ENCODE measurements at regions not wholly inside any gene's neighbourhood (a gene's known extent, or its start where the extent isn't known, plus 50 kb on each side); places are given as distances from the start of the nearest gene placed in this dataset.
"Not testable (repeated sequence)": the region's sequence is repeated elsewhere in the genome, so short reads cannot be mapped to it uniquely, and the experiment has no call there.

DNA sequence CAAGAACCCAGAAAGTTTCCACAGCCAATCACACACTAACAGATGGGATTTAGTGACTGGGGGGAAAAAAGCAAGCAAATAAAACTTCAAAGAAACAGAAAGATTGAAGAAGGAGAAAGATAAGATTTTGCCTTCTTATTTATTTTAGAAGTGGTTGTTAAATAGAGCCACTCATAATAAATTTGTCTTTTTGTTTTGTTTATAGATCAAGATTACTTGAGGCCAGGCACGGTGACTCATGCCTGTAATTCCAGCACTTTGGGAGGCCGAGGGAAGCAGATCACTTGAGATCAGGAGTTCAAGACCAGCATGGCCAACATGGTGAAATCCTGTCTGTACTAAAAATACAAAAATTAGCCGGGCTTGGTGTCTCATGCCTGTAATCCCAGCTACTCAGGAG, 94.9 kb upstream of the RANBP3L start:
- no peak for DNase-seq
- no peak overlapping the region for H3K27ac Mint-ChIP-seq
- CTCF ChIA-PET = no interaction called here

DNA sequence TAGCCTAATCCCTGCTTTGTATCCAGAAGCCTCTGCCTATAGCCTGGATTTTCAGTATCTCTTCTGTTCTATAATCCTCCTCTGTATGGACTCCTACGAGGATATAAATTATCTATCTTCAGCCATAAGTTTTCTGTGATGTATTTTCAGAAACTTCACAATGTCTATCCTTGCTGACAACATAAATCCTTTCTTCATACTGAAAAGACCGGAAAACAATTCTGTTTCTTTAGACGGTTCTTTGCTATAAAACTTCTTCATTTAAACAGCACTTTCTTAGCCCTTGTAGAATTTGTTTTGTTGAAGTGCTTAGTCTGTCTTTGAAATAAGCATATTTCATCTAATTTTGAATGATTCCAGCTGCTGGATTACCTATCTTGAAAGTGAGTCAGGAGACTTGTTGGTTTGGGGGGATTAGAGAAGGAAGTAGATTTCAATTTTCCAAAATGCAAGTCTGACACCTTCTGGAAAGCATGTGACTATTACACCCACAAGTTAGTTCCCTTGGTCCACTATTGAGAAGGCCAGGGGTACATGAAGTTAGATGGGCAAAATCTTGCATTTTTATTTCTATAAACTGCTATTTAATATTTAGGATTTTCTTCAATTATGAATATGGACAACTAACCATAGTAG, 96.3 kb upstream of the RANBP3L start:
- Mint-ChIP-seq H3K27ac (no peak overlapping the region), H3K36me3 (no peaks in the 10 kb centered on the region), H3K9me3 (no peaks in the 10 kb centered on the region), H3K4me1 (no peaks in the 10 kb centered on the region), H3K4me3 (no peak overlapping the region), H3K27me3 (peaks cover 17% of the 10 kb centered on the region)
- DNase-seq = no peak
- CTCF ChIA-PET = no interaction called here

More for the DNA sequence above, 94.9 kb upstream of the RANBP3L start:
- Mint-ChIP-seq H3K4me1 (no peaks in the 10 kb centered on the region), H3K27me3 (peaks cover 26% of the 10 kb centered on the region), H3K9me3 (no peaks in the 10 kb centered on the region), H3K4me3 (no peak overlapping the region), H3K36me3 (no peaks in the 10 kb centered on the region)

DNA sequence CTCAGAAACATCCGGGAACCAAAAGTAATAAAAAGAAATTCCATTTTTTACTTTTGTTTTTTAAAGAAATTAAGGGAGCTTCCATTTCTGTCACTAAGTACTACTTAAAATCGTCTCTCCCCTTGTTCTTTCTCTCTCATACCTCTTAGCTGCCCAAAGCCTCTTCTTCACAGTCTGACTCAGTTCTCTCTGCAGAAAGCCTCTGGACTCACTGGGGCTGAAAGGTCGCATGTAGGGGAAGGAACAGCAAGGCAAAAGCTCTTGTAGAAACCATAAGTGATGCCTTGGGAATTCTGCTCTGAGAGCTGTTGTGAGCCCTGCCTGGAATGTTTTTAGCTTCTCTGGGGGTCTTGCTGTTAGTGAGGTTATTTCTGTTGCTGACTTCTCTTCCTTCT, 100.8 kb upstream of the RANBP3L start:
- no peak for DNase-seq
- Mint-ChIP-seq H3K27ac (no peak overlapping the region), H3K9me3 (no peaks in the 10 kb centered on the region), H3K4me3 (no peak overlapping the region), H3K4me1 (no peaks in the 10 kb centered on the region), H3K36me3 (no peaks in the 10 kb centered on the region), H3K27me3 (peaks cover 4% of the 10 kb centered on the region)
- CTCF ChIA-PET = interaction anchor here (1.1 to 1.4 kb wide), 2 partner anchors 106 to 323 kb away, joined by 3 to 4 read pairs; no protein-coding TSS in a partner anchor

DNA sequence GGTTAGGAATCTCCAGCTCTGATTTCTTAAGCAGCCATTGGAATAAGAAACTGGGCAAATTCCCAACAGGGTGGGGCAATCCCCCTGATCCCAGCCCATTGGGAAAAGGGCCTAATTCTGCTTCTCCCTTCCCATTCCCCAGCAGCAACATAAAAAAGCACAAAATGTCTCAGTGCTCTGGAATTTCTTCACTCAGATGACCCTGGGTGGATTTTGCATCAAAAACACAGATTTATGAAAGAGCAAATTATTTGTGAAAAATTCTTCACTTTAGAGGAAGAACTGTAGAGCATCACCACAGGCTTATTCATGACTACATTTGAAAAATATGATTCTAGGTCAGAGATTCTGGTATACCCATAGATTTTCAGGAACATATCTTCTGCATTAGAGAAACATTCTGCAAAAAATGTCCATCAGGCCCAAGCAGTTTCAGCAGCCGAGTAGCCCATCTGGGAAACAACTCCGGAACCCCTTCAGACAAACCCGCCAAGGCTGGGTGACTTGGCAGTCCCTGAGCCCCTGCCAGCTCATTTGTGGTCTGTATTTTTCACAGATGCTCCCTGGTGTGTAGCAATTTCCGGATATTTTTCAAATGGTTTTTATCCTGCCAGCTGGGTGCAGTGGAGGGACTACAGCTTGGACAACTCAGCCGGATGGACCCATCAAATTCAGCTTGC, 102.1 kb upstream of the RANBP3L start:
- no peak for DNase-seq
- H3K9me3 Mint-ChIP-seq = no peaks in the 10 kb centered on the region
- H3K27ac Mint-ChIP-seq = no peak overlapping the region
- peaks cover 4% of the 10 kb centered on the region for H3K27me3 Mint-ChIP-seq
- H3K36me3 Mint-ChIP-seq = no peaks in the 10 kb centered on the region
- H3K4me3 Mint-ChIP-seq = no peak overlapping the region
- H3K4me1 Mint-ChIP-seq = no peaks in the 10 kb centered on the region
- CTCF ChIA-PET = interaction anchor here (1.1 to 1.4 kb wide), 2 partner anchors 105 to 324 kb away, joined by 3 to 4 read pairs; no protein-coding TSS in a partner anchor

DNA sequence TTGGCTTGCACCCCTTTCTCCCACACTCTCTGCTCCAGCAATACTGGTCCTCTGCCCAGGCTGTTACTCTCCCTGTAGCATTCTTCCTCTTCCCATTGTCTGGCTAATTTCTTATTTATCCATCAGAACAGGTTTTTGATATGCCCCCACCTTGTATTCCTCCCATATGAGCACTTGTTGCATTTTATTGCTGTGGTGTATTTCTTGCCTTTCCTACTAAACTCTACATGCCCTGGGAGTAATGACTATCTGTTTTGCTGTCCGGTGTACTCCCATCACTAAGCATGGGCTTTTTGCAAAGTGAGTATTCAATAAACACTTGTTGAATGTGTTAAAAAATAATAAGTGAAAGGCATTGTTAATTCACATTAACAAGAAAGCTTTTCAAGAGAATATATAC, 104.3 kb upstream of the RANBP3L start:
- CTCF ChIA-PET = no interaction called here
- Mint-ChIP-seq H3K27ac (no peak overlapping the region), H3K9me3 (no peaks in the 10 kb centered on the region), H3K36me3 (no peaks in the 10 kb centered on the region), H3K4me3 (no peak overlapping the region), H3K27me3 (peaks cover 7% of the 10 kb centered on the region), H3K4me1 (no peaks in the 10 kb centered on the region)
- no peak for DNase-seq

DNA sequence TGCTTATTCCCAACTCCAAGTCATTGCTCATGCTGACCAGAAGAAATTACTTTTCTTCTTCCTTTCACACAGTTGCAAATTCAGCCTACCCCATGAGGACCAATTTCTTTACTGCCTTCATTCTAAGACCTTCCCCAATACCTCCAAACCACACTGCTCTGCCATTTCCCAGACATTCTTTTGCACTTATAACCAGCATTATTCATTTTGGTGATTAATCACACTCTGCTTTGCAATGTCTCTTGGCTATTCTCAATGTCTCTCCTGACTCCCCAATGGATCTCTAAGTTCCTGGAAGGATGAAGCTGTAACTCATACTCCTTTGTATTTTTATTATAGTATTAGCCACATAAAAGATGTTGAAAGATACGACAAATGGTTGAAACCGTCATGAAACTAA, 105.7 kb upstream of the RANBP3L start:
- Mint-ChIP-seq H3K4me3 (no peak overlapping the region), H3K36me3 (no peaks in the 10 kb centered on the region), H3K9me3 (no peaks in the 10 kb centered on the region), H3K4me1 (no peaks in the 10 kb centered on the region), H3K27ac (no peak overlapping the region), H3K27me3 (peaks cover 7% of the 10 kb centered on the region)
- no peak for DNase-seq
- CTCF ChIA-PET = no interaction called here

DNA sequence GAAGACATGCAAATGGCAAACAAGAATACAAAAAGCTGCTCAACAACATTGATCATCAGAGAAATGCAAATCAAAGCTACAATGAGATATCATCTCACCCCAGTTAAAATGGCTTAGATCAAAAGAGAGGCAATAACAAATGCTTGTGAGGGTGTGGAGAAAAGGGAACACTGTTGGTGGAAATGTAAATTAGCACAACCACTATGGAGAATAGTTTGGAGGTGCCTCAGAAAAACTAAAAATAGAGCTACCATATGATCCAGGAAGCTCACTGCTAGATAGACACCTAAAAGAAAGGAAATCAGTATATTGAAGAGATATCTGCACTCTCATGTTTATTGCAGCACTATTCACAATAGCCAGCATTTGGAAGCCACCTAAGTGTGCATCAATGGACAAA, 108.0 kb upstream of the RANBP3L start:
- H3K4me3 Mint-ChIP-seq, H3K27me3 Mint-ChIP-seq, CTCF ChIA-PET, H3K4me1 Mint-ChIP-seq, H3K9me3 Mint-ChIP-seq, H3K36me3 Mint-ChIP-seq, H3K27ac Mint-ChIP-seq, DNase-seq: not testable (repeated sequence)

DNA sequence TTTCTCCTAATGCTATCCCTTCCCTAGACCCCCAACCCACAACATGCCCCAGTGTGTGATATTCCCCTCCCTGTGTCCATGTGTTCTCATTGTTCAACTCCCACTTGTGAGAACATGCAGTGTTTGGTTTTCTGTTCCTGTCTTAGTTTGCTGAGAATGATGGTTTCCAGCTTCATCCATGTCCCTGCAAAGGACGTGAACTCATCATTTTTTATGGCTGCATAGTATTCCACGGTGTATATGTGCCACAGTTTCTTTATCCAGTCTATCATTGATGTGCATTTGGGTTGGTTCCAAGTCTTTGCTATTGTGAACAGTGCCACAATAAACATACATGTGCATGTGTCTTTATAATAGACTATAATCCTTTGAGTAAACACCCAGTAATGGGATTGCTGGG, 109.0 kb upstream of the RANBP3L start:
- DNase-seq, H3K27ac Mint-ChIP-seq, CTCF ChIA-PET, H3K36me3 Mint-ChIP-seq, H3K4me1 Mint-ChIP-seq, H3K4me3 Mint-ChIP-seq, H3K9me3 Mint-ChIP-seq, H3K27me3 Mint-ChIP-seq: not testable (repeated sequence)

DNA sequence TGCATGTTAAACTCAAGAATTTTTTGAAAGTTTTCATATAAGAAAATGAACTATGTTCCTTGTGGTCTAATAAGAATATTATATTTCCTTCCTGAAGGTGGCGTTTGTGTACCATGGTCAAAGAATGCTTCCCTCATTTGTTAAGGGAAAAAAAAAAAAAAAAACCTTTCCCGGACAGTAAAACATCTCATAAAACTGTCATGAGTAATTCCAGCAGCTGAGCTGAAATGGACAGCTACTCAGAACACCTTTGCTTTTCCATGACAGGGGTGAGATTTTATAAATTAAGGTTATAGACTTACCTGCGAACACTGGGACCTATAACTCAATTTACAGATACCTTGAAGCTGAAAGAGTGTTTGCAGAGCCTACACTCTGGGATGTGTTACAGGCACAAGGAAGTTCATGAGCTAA, 113.2 kb upstream of the RANBP3L start:
- Mint-ChIP-seq H3K9me3 (no peaks in the 10 kb centered on the region), H3K27me3 (peaks cover 5% of the 10 kb centered on the region), H3K27ac (no peak overlapping the region), H3K36me3 (no peaks in the 10 kb centered on the region), H3K4me3 (no peak overlapping the region), H3K4me1 (peaks cover 10% of the 10 kb centered on the region)
- CTCF ChIA-PET = interaction anchor here (0.6 to 4.3 kb wide), 6 partner anchors 10 to 149 kb away, joined by 3 to 36 read pairs (median 3); no protein-coding TSS in a partner anchor
- no peak for DNase-seq

DNA sequence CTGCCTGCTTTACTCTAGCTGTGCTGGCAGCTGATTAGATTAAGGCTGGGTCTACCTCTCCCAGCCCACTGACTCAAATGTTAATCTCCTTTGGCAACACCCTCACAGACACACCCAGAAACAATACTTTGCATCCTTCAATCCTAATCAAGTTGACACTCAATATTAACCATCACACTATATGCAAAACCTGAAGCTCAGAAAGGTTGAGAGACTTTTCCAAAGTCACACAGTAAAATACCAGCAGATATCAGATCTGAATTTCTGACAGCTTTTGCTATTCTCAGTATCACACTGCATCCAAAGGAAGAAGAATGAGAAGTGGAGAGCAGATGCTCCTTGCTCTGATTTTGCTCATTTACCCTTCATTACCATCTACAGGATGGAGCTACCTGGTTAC, 114.9 kb upstream of the RANBP3L start:
- DNase-seq = no peak
- Mint-ChIP-seq H3K36me3 (no peaks in the 10 kb centered on the region), H3K27me3 (peaks cover 3% of the 10 kb centered on the region), H3K27ac (no peak overlapping the region), H3K4me1 (peaks cover 10% of the 10 kb centered on the region), H3K9me3 (no peaks in the 10 kb centered on the region), H3K4me3 (no peak overlapping the region)
- CTCF ChIA-PET = interaction anchor here (0.6 to 4.3 kb wide), 5 partner anchors 12 to 276 kb away, joined by 3 to 36 read pairs (median 3); no protein-coding TSS in a partner anchor

DNA sequence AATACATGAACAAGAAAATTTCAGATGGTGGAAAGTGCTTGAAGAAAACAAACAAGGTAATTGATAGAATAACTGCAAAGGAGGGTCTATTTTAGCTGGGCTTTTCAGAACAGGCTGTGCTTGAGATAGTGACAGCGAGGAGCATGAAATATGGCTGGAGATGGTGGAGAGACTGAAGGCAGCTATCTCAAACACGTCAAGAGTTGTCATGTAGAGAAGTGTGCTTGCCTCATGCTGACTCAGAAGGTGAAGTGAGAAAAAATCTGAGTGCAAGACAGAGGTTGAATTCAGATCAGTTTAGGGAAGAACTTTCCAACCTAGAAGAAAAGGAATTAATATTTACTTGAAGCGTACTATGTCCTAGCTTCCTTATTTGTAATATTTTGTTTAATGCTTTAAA, 115.5 kb upstream of the RANBP3L start:
- CTCF ChIA-PET = interaction anchor here (1.0 to 4.3 kb wide), 3 partner anchors 13 to 92 kb away, joined by 3 to 36 read pairs (median 3); no protein-coding TSS in a partner anchor
- Mint-ChIP-seq H3K9me3 (no peaks in the 10 kb centered on the region), H3K27me3 (peaks cover 3% of the 10 kb centered on the region), H3K4me1 (peaks cover 10% of the 10 kb centered on the region), H3K4me3 (no peak overlapping the region), H3K36me3 (no peaks in the 10 kb centered on the region), H3K27ac (no peak overlapping the region)
- no peak for DNase-seq

DNA sequence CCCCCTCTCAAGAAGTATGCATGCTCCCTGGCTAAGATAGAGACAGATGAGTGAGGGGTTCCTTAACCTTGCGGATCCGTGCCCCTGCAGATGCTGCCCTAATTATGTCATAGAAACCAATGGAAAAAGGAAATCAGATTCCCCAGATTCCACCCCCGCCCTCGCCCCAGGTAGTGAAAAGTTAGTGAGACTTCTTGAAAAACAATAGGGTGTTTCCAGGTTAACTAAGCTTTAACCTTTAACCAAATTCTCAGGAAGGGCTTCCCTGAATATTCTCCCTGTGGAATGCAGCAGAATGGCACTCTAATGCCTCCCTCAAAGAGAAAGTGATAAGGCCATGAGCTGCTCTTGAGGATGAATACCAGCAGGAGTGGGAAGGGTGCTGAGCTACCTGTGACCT, 116.0 kb upstream of the RANBP3L start:
- Mint-ChIP-seq H3K9me3 (no peaks in the 10 kb centered on the region), H3K4me1 (peaks cover 10% of the 10 kb centered on the region), H3K4me3 (no peak overlapping the region), H3K27ac (no peak overlapping the region), H3K36me3 (no peaks in the 10 kb centered on the region), H3K27me3 (peaks cover 3% of the 10 kb centered on the region)
- CTCF ChIA-PET = interaction anchor here (0.8 to 4.3 kb wide), 4 partner anchors 13 to 91 kb away, joined by 3 to 36 read pairs (median 3); no protein-coding TSS in a partner anchor
- DNase-seq = no peak

DNA sequence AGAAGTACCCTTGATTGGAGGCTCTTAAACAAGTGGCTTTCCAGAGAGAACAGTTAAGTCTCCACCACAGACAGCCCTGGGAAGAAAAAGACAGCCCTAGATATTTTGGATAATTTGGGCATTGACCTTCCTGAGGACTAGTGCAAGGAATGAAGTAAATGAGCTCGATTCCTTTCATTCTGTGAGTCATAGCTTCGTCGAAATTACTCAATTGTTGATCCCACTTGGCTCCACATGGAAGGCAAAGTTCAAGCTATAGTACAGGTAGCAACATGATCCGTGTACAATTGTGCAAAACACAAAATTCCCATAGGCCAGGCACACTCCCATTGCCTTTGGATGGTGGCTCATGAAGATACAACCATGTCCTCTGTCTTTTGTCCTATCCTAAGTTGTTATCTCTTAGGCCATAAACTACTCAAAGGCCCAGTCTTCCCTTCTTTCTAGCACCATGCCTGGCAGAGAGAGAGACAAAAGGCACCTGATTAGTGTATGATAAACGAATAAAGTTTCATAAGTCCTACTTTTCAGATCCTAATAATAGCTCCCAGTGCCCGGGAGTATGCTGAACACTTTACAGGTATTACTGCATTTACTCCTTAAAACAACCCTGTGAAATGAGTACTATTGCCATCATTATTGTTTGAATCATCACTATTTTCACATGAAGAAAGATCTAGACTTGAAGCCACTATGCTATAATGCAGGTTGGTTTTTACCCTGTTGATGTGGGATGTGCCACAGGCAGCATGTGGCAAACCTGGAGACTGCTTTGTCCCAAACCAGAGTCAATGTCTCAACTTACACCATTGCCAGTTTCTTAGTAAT, 116.7 kb upstream of the RANBP3L start:
- Mint-ChIP-seq H3K4me3 (no peak overlapping the region), H3K9me3 (no peaks in the 10 kb centered on the region), H3K27ac (no peak overlapping the region), H3K36me3 (no peaks in the 10 kb centered on the region), H3K4me1 (peaks cover 10% of the 10 kb centered on the region), H3K27me3 (peaks cover 4% of the 10 kb centered on the region)
- no peak for DNase-seq
- CTCF ChIA-PET = interaction anchor here (0.8 to 4.3 kb wide), 4 partner anchors 26 to 87 kb away, joined by 3 to 36 read pairs (median 4); no protein-coding TSS in a partner anchor

DNA sequence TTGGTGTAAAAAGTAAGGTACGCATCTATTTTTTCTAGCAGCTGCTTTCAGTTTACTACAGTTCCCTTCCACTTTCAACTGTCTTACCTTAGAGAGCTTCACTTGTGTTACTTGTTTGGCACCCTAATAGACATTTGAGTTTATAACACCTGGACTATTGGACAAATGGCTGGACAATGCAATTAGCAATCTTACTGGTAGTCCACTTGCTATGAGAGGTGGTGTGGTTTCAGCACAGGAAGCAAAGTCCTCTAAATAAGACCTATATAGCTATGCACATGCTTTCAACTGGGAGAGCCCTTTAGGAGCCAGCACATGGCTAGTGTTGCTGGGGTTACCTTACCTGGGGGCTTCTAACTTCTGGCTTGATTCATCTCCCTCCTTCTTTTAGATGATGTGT, 119.6 kb upstream of the RANBP3L start:
- H3K9me3 Mint-ChIP-seq = no peaks in the 10 kb centered on the region

More for the DNA sequence above, 119.6 kb upstream of the RANBP3L start:
- CTCF ChIA-PET = no interaction called here
- no peak overlapping the region for H3K4me3 Mint-ChIP-seq
- no peak overlapping the region for H3K27ac Mint-ChIP-seq
- H3K36me3 Mint-ChIP-seq = no peaks in the 10 kb centered on the region
- no peak for DNase-seq
- H3K4me1 Mint-ChIP-seq = peaks cover 10% of the 10 kb centered on the region
- peaks cover 4% of the 10 kb centered on the region for H3K27me3 Mint-ChIP-seq
